ENCODE measurements at regions not wholly inside any gene's neighbourhood (a gene's known extent, or its start where the extent isn't known, plus 50 kb on each side); places are given as distances from the start of the nearest gene placed in this dataset.

DNA sequence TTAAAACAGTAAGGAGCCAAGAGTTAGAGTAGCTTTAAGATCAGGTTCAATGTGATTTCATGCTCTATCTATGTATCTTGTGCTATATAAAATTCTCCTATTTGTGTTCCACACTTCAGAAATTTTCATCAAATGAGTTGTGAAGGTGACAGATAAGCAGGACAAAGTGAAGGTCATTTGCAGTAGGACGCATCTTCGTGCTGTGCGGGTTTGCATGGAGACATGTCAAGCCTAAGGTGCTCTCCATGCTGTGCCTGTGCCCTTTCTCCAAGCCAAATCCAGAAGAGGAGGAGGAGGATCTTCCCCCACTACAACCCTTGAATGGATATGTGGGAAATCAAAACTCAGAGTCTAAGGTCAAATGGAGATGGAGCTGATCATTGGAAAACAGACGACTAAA lies 147.3 kb upstream of the NEDD9 start:
- Histone ChIP-seq H3K36me3 (ENCODE audit: low read length) (peaks cover 26% of the 10 kb centered on the region), H3K9ac (ENCODE audit: low read length) (peak overlapping the region; percentile 66; the same call in 1 of the 2 replicates), H3K9me3 (ENCODE audit: insufficient read depth, low read length) (no peaks in the 10 kb centered on the region), H3K27ac (ENCODE audit: low read depth, low read length) (peak overlapping the region; percentile 3; the same call in 1 of the 2 replicates), H3K4me2 (ENCODE audit: low read depth, low read length, poor library complexity, severe bottlenecking) (peak overlapping the region; percentile 83), H2AFZ (ENCODE audit: low read depth, low read length, severe bottlenecking) (no peak overlapping the region), H3K9me2 (replicated peaks; ENCODE audit: insufficient read depth, low read length) (no peaks in the 10 kb centered on the region), H3K79me2 (ENCODE audit: insufficient read depth, low read length) (peaks cover 71% of the 10 kb centered on the region), H3F3A (ENCODE audit: insufficient read depth) (peaks cover 7% of the 10 kb centered on the region), H3K4me3 (ENCODE audit: insufficient read depth, low read length, poor library complexity, severe bottlenecking) (no peak overlapping the region), H3K27me3 (ENCODE audit: low read length) (no peaks in the 10 kb centered on the region), H4K20me1 (ENCODE audit: low read depth, low read length) (no peaks in the 10 kb centered on the region; the same call in 1 of the 2 replicates)
- TF ChIP-seq CTCF (IDR thresholded peaks at IDR 0.05; ENCODE audit: insufficient read depth, low read length, poor library complexity, severe bottlenecking), result no peak

DNA sequence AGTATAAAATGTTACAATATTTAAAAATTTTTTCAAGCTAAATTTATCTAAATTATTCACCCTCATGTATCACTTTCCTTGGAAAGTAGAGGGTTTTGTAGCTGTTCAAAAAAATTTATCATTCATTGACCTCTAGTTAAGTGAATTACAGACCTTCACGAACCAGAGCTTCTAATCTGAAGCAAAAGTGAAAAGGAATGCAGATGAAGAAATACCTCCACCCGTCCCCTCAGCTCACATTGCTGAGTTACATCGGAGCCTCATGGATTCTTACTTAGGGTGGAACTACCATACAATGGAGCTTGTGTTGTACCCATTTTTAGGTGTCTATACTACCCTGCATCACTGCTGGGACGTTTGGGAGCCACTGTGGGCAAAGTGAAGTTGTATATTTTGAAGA lies 146.2 kb upstream of the NEDD9 start:
- TF ChIP-seq CTCF (IDR thresholded peaks at IDR 0.05; ENCODE audit: insufficient read depth, low read length, poor library complexity, severe bottlenecking) (no peak), EZH2phosphoT487 (conservative IDR thresholded peaks at IDR 0.05; ENCODE audit: low read length) (no peak)

DNA sequence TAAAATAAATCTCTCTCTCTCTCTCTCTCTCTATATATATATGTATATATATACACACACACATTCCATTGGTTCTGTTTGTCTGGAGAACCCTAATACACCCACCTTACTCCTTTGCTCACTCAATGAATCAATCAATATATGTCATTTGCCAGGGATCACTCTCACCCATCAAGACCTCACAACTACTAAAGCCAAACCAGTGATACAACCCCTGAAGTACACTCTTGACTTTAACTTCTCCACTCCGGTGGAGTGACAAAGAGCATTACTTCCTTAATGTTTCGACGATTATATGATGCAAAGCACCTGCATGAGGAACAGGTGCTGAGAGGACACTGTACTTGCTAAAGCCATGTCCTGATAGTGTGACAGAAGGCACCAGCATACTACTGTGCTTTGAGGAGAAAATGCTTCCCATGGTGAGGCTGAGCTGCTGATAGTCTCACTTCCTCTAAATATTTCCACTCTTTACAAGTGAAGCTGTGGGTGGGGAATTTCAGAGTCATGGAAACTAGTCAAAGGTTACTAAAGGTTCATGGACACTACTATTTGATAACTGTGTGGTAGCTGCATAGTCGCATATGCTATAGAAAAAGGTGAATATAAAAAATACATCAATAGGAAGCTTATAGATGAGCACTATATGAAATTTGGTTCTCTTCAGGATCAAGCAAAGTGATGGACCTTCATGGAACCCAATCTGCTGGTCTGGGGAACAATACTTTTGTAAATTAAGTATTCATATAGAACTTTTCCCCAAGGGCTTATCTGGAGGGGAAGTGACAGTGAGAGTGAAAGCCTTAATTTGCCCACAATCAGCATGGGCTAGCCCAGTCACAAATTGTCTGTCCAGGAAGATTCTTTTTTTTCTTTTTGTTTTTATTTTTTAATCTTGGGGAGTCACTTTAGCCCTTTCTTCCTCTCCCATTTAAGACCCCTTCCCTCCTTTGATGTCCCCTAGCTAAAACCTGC lies 141.9 kb upstream of the NEDD9 start:
- TF ChIP-seq CTCF (IDR thresholded peaks at IDR 0.05; ENCODE audit: insufficient read depth, low read length, poor library complexity, severe bottlenecking) (no peak), EZH2phosphoT487 (conservative IDR thresholded peaks at IDR 0.05; ENCODE audit: low read length) (no peak)
- no peaks in the 10 kb centered on the region for H3K27me3 ChIP-seq (ENCODE audit: low read length)
- no peaks in the 10 kb centered on the region for H3K9me3 ChIP-seq (ENCODE audit: insufficient read depth, low read length)
- H3K27ac ChIP-seq (ENCODE audit: low read depth, low read length), result peak overlapping the region; percentile 68
- H3K9me2 ChIP-seq (replicated peaks; ENCODE audit: insufficient read depth, low read length), result no peaks in the 10 kb centered on the region
- peak overlapping the region; percentile 3 for H3K4me3 ChIP-seq (ENCODE audit: insufficient read depth, low read length, poor library complexity, severe bottlenecking)
- peak overlapping the region; percentile 6; the same call in 1 of the 2 replicates for H3K9ac ChIP-seq (ENCODE audit: low read length)
- H2AFZ ChIP-seq (ENCODE audit: low read depth, low read length, severe bottlenecking), result no peak overlapping the region
- H3F3A ChIP-seq (ENCODE audit: insufficient read depth), result peaks cover 16% of the 10 kb centered on the region
- H3K79me2 ChIP-seq (ENCODE audit: insufficient read depth, low read length), result peaks cover 98% of the 10 kb centered on the region
- H3K4me2 ChIP-seq (ENCODE audit: low read depth, low read length, poor library complexity, severe bottlenecking), result peak overlapping the region; percentile 48
- 0 out of 2 replicates have a peak, but pooled peaks cover 3% of the 10 kb centered on the region for H4K20me1 ChIP-seq (ENCODE audit: low read depth, low read length)
- H3K36me3 ChIP-seq (ENCODE audit: low read length), result peaks cover 37% of the 10 kb centered on the region

More for the DNA sequence above, 146.2 kb upstream of the NEDD9 start:
- Histone ChIP-seq H3K9me3 (ENCODE audit: insufficient read depth, low read length) (no peaks in the 10 kb centered on the region), H2AFZ (ENCODE audit: low read depth, low read length, severe bottlenecking) (no peak overlapping the region), H3K27me3 (ENCODE audit: low read length) (no peaks in the 10 kb centered on the region), H3K4me3 (ENCODE audit: insufficient read depth, low read length, poor library complexity, severe bottlenecking) (no peak overlapping the region), H4K20me1 (ENCODE audit: low read depth, low read length) (no peaks in the 10 kb centered on the region; the same call in 1 of the 2 replicates), H3K79me2 (ENCODE audit: insufficient read depth, low read length) (peaks cover 83% of the 10 kb centered on the region), H3F3A (ENCODE audit: insufficient read depth) (peaks cover 16% of the 10 kb centered on the region), H3K36me3 (ENCODE audit: low read length) (peaks cover 28% of the 10 kb centered on the region), H3K9me2 (replicated peaks; ENCODE audit: insufficient read depth, low read length) (no peaks in the 10 kb centered on the region), H3K4me2 (ENCODE audit: low read depth, low read length, poor library complexity, severe bottlenecking) (no peak overlapping the region), H3K27ac (ENCODE audit: low read depth, low read length) (no peak overlapping the region), H3K9ac (ENCODE audit: low read length) (no peak overlapping the region)

Measured in SU-DHL-6 (cell line).